GM12865 (cell line): ENCODE measurements at regions not wholly inside any gene's neighbourhood (a gene's known extent, or its start where the extent isn't known, plus 50 kb on each side); places are given as distances from the start of the nearest gene placed in this dataset.
A peak's percentile ranks its signal among the peaks of the same experiment; 100 is the strongest.

Experiments
- DNase-seq: peaks from one replicate; pipeline ENCODE4 v3.0.0; 2010; ENCODE audit warnings: low read depth
- H3K4me3 ChIP-seq: 2 replicates; pipeline ENCODE4 v1.5.1; 2011; ENCODE audit warnings: mild to moderate bottlenecking, low read depth, low read length, control low read depth
- CTCF ChIP-seq: IDR thresholded peaks from 2 replicates; pipeline ENCODE4 v1.5.1; 2011; ENCODE audit warnings: low read length, control low read depth, low read depth, inconsistent platforms; ENCODE audit not compliant: insufficient read depth; ENCODE audit errors: missing control alignments

- TF ChIP-seq CTCF: no peak
- H3K4me3 ChIP-seq: no peak overlapping the region
- DNase-seq: no peak
Observed at GRCh38 chr4:111890412-111890811, 254.8 kb upstream of the FAM241A start.

GRCh38 chr4:111905511-111905910 is 239.7 kb upstream of the FAM241A start:
- peak; percentile 37 for DNase-seq

GRCh38 chr4:111919639-111920038 is 225.6 kb upstream of the FAM241A start:
- TF ChIP-seq CTCF: no peak
- no peak for DNase-seq
- no peak overlapping the region for H3K4me3 ChIP-seq

More at GRCh38 chr4:111905511-111905910, 239.7 kb upstream of the FAM241A start:
- TF ChIP-seq CTCF: no peak
- H3K4me3 ChIP-seq: no peak overlapping the region

- no peak for DNase-seq
- H3K4me3 ChIP-seq: no peak overlapping the region
- no peak for TF ChIP-seq CTCF
Observed at GRCh38 chr4:111921714-111922113, 223.5 kb upstream of the FAM241A start.

GRCh38 chr4:111923786-111924185 is 221.5 kb upstream of the FAM241A start:
- no peak for TF ChIP-seq CTCF
- no peak for DNase-seq
- no peak overlapping the region for H3K4me3 ChIP-seq

- no peak for TF ChIP-seq CTCF
- DNase-seq: no peak
- H3K4me3 ChIP-seq: no peak overlapping the region
Observed at GRCh38 chr4:111924696-111925095, 220.6 kb upstream of the FAM241A start.

GRCh38 chr4:111930659-111931058 is 214.6 kb upstream of the FAM241A start:
- H3K4me3 ChIP-seq: no peak overlapping the region
- peak; percentile 62 for DNase-seq
- TF ChIP-seq CTCF: no peak
